ENCODE measurements at regions not wholly inside any gene's neighbourhood (a gene's known extent, or its start where the extent isn't known, plus 50 kb on each side); places are given as distances from the start of the nearest gene placed in this dataset.

- no peak for TF ChIP-seq CHD2 (IDR thresholded peaks at IDR 0.05; ENCODE audit: low read length, partially characterized antibody)
- no peak for TF ChIP-seq CTCF (IDR thresholded peaks at IDR 0.05)
- no peak for TF ChIP-seq MEF2A (IDR thresholded peaks at IDR 0.05; ENCODE audit: borderline replicate concordance, low read depth)
- no peak for TF ChIP-seq POLR2AphosphoS5 (IDR thresholded peaks at IDR 0.05; ENCODE audit: low read depth, low read length)
- no peak for TF ChIP-seq ELF1 (IDR thresholded peaks at IDR 0.05)
- no peak for TF ChIP-seq EP300 (IDR thresholded peaks at IDR 0.05; ENCODE audit: borderline replicate concordance in 1 of 2, low read depth in 1 of 2, low read length in 1 of 2)
- no peak for TF ChIP-seq EZH2phosphoT487 (IDR thresholded peaks at IDR 0.05; ENCODE audit: borderline replicate concordance, low read depth)
- no peak for TF ChIP-seq USF2 (IDR thresholded peaks at IDR 0.05; ENCODE audit: borderline replicate concordance, low read depth, low read length)
- no peak for TF ChIP-seq RCOR1 (IDR thresholded peaks at IDR 0.05; ENCODE audit: low read length)
- no peak for TF ChIP-seq MAX (IDR thresholded peaks at IDR 0.05; ENCODE audit: low read depth)
- no peak for TF ChIP-seq RAD21 (IDR thresholded peaks at IDR 0.05; ENCODE audit: low read length)
Measured at GRCh38 chrX:39853417-39854030, 244.2 kb downstream of the BCOR start.
